GM19240 (cell line): ENCODE measurements at regions not wholly inside any gene's neighbourhood (a gene's known extent, or its start where the extent isn't known, plus 50 kb on each side); places are given as distances from the start of the nearest gene placed in this dataset.

Experiments used
- DNase-seq: peaks from one replicate; pipeline ENCODE4 v3.0.0; 2011; ENCODE audit warnings: low spot score; ENCODE audit not compliant: insufficient read length

DNA sequence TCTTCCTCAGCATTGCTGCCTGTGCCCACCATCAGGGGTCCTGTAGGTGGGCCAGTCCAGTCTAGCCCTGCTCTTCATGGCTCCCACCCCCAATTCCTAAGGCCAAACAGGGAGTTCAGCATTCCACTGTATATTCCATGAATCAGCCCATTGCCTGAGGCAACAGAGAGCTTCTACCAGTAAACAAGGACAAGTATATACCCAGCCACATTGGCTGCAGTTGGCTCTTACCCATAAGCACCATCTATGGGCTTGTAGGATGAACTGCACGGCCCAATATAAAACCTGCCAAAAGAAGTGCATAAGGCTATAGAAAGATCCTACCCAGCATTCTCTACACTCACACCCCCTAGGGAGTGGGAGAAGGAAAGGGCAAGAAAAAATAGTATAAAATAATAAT, 95.1 kb upstream of the SALL3 start:
- no peak for DNase-seq

DNA sequence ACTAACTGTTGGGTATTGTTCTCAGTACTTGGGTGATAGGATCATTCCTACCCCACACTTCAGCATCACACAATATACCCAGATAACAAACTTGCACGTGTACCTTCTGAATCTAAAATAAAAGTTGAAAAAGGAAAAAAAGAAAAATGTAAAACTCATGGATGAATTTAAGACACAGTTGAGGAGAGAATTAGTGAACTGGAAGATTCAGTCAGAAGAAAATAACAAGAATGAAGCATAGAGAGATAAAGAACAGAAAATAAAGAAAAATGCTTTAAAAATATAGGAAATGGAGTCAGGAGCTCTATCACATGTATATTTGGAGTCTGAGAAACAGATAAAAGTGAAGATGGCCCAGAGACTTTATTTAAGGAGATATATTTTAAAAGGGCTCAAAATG, 90.4 kb upstream of the SALL3 start:
- DNase-seq = no peak

DNA sequence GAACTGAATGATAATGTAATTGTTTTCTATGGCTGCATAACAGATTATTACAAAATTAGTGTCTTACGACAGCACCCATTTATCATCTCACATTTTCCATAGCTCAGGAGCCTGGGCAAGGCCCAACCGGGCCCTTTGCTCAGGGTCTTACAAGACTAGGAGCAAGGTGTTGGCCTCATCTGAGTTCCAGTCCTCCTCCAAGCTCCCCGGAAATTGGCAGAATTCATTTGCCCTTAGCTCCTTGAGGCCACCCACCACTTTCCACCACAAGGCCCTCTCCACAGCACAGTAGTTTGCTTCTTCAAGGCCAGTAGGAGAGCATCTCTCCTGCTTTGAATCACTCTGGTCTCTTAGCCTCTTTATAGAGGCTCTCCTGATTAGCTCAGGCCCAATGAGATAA, 89.2 kb upstream of the SALL3 start:
- DNase-seq = no peak

DNA sequence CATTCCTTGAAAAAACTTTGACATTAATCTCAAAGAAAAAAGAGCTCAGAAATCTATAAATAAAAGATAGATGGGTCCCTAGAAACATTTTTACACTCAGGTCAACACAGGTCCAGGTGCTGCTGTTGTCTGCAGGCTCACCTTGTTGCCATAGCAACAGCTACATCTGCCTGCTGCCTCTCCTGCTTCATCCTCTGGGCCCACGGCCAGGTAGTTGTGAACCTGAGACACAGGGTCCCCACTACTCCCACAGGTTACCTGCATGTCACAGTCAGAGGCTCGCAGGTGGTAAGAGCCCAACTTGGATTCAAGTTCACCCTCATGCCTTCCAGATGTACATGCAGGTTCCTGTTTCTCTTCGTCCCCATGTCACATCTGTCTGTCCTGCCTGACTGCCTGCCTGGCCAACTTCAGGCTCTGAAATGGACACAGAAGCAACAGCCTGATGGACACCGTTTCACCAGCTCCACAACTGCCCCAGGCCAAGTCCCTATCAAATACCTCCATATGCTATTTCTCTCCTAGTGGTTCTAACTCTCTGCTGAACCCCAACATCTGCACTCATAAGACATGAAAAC, 88.3 kb upstream of the SALL3 start:
- DNase-seq = no peak

DNA sequence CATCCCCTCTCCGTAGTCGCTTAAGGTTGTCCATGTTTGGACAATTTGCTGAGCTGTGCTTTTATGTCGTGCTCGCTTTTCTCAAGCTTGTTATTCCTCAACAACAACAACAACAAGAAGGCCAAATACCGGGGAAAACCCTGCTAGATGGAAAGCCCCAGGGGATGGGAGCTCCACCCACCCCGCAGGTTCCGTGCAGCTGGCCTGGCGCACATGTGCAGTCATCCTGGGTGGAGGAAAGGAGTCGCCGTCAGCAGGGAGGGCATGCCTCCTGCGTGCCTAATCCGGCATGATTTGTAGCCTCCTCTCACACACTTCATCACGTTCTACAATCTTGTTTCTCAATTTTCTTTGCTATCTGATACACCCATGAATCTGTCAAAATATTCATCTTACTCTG, 87.4 kb upstream of the SALL3 start:
- no peak for DNase-seq

DNA sequence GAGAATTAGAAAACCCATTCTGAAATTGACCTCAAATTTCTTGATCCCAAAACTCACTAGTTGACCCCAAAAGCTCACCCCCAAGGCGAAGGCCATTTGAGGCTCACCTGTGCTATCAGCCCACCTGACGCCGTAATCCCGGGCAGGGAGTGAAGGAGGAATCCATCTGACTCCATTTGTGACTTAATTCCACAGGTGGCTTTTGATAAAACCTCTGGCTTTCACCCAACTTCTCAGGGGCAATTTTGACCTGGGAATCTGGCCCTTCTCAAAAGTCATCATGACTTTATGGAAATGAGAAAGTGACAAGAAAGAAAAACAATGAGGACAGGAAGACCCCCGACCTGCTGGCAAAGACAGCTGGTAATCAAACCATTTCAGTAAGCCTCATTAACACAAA, 86.9 kb upstream of the SALL3 start:
- DNase-seq = no peak

DNA sequence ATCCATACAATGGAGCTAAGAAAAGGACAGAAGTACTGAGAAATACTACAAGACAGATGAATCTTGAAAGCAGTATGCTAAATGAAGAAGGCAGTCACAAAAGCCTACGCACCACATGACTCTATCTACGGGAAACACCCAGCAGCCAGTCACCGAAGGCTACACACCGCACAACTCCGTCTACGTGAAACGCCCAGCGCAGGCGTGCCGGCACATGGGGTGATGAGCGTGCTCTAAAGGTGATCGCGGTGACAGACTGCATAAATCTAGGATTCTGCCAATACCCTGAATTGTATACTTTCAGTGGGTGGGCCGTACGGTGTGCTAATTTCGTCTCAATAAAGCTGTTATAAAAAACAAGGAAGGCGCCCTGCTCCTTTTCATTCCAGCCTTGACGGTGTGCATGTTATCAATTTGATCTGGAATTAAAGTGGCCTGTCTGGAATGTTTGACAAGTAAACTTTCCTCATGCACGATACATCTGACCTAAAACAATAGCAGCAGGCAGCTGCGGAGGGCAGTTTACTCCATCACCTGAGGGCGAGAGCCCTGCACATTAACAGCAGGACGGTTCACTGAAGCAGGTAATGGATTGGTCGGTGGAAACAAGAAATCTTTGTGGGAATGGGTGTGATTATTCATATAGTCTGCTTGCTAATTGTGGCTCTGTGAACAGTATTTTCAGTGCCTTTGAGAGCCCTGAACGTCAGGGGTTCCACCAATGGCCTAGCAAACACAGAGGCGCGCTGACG, 86.2 kb upstream of the SALL3 start:
- no peak for DNase-seq

DNA sequence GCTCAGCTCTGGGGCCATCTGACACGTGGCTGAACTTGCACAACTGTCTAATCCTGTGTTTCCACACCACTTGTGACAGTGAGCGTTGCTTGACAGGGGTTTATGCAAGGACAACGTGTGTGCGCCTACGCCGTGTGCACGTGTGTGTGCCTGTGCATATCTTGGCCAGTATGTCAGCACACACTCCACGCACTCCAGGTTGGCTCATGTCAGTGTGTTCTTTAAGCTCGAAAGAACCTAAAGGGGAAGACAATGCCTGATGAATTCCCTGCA, 85.6 kb upstream of the SALL3 start:
- DNase-seq = no peak

DNA sequence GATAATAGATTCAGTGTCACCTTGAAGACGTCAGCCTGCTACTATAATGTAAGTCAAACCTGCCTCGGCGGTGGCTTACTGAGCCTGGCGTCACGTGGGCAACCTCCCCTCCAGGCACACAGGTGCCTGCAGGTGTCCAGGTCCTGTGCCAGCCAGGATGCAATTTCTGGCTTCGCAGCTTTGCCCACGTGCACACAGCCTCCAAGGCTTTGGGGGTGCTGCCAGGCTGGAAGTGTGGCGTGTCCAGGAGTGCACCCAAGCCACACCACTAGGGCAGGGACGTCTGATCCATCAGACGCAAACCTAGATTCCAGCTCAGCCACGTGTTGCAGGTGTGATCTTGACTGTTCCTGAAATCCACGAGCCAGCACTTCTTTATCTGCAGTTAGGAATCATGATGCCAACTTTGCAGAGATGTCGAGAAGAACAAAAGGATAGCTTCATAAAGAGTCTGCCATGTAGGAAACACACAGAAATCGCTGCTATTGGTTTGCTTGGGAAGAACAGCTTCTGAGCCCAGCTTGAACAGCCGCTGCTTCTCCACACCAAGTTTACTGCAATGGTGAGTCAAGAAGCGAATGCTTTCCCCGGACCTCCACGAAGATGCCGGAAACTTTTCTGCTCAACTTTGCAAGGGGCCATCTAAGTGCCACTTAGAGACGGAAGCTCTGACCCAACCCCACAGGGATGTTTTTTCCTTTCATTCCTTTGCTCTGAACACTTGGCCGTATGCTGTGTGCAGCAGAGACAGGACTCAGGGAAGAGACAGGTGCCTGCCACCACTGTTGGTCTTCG, 84.2 kb upstream of the SALL3 start:
- DNase-seq = no peak

DNA sequence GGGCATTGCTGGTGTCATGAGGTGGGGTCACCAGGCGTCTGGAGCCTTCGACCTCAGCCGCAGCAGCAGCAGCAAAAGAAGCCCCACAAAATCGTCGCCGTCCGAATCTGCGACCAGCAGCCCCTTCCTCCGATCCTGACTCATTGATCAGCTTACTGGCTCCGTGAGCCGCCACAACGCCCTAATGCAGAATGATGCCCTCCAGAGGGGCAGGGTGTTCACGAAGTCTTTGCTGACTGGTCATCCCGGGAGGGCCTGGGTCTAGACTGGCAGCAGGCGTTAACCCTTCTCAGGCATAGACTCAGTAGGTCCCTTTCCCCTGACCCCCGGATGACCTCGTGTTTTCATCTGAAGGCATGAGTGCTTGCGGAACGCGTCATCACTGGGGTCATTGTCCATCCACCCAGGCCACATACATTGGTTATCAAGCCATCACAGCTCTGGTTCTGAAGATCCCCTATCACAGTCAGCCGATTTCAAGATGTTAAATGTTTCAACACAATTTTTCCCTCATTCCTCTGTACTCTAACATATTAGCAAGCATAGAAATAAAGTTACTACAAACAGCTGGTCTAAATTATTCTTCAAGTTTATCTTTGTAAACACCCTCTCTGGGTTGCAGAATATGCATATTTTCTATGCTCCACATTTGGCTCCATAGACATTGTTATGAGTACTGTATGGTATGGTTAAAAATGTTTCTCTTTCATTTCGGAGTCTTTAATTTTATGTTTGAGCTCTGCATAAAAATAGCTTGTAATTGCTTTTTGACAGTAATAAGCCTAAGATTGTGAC, 83.3 kb upstream of the SALL3 start:
- DNase-seq = no peak

DNA sequence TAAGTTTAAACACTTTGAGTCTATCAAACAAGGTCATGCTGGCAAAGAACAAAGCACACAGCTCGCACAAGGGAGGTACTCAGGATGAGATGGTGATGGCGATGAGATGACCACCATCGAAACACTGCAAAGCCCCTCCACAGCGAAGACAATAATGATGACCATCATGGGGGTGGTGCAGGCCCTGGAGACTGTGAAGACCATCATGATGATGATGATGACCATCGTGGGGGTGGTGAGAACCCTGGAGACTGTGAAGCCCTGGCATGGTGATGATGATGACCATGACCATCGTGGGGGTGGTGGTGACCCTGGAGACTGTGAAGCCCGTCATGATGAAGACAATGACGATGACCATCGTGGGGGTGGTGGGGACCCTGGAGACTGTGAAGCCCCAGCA, 81.6 kb upstream of the SALL3 start:
- DNase-seq = no peak

DNA sequence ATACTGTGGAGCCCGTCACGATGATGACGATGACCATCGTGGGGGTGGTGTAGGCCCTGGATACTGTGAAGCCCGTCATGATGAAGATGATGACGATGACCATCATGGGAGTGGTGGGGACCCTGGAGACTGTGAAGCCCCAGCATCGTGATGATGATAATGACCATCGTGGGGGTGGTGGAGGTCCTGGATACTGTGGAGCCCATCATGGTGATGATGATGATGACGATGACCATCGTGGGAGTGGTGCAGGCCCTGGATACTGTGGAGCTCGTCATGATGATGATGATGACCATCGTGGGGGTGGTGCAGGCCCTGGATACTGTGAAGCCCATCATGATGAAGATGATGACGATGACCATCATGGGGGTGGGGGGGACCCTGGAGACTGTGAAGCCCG, 81.0 kb upstream of the SALL3 start:
- DNase-seq = no peak

DNA sequence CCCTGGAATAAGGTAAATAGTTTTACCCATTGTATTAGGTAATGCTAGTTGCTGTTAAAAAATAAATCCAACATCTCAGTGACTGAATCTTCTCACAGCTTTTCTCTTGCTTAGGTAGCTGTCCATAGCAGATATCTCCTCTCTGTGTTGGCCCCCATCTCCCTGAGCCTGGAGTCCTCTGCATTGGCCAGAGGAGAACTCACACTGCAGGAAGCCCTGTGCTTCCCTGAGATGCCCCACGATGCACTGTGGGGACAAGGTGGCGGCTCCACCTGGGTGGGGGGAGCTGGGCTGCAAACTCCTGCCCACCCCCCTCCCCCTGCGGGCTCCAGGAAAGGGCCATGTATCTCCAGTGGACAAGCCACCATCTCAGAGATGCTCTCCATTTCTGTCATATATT, 80.4 kb upstream of the SALL3 start:
- no peak for DNase-seq

DNA sequence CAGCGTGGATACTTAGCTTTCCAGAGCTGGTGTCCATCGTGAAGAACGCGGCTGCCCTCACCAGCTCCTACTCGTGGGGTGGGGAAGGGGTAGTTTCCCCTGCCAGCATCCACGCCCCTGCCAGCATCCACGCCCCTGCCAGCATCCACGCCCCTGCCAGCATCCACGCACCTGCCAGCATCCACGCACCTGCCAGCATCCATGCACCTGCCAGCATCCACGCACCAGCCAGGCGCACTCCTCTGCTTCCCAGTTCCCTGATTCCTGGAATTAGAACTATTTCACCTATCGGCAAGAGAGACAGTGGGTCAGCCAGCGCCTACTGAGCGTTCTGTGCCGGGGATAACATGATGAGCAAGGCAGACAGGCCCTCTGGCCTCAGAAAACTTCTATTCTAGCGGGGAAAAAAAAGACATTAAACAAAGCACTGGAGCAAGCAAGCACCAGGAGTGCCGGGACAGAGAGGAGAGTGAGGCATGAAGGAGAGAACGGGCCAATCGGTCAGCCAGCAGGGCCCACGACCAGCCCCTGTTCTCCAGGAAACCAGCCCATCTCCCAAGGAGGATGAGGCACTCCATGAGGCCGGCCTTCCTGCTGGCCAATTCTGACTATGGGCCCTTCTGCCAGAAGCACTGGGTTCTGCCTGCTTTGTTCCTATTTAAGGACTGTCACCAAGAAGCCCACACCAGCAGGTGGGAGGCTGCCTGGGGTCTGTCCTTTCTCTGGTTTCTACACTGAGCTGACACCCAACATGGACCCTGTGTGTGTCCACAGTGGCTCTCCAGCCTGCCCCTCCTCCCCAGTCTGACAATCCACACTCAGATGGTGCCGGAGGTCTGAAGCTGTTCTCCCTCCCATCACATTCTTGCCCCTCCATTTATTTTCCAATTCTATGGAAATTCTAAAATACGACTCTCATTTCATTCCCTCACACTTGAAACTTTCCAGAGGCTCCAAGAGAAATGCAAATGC, 78.4 kb upstream of the SALL3 start:
- DNase-seq = no peak

DNA sequence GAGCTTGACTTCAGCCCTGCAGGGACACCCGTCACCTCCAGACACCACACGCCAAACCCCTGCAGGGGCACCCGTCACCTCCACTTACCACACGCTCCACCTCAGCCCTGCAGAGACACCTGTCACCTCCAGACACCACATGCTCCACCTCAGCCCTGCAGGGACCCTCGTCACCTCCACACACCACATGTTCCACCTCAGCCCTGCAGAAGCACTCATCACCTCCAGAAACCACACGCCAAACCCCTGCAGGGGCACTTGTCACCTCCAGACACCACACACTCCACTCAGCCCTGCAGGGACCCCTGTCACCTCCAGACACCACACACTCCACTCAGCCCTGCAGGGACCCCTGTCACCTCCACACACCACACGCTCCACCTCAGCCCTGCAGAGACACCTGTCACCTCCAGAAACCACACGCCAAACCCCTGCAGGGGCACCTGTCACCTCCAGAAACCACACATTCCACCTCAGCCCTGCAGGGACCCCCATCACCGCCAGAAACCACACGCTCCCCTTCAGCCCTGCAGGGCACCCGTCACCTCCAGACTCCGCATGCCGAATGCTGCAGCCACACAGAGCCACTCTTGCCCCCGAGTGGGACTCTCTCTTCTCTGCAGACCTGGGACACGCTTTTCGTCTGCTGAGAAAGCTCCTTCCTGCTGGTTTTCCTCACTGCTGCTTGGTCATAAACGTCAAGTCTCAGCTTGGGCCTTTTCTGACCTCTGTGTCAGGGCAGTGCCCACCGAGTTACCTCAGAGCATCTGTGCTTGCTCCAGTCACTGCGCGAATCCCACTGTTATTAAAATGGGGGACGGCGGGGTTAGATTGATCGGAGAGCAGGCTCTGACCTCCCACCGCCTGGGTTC, 77.5 kb upstream of the SALL3 start:
- DNase-seq = no peak

DNA sequence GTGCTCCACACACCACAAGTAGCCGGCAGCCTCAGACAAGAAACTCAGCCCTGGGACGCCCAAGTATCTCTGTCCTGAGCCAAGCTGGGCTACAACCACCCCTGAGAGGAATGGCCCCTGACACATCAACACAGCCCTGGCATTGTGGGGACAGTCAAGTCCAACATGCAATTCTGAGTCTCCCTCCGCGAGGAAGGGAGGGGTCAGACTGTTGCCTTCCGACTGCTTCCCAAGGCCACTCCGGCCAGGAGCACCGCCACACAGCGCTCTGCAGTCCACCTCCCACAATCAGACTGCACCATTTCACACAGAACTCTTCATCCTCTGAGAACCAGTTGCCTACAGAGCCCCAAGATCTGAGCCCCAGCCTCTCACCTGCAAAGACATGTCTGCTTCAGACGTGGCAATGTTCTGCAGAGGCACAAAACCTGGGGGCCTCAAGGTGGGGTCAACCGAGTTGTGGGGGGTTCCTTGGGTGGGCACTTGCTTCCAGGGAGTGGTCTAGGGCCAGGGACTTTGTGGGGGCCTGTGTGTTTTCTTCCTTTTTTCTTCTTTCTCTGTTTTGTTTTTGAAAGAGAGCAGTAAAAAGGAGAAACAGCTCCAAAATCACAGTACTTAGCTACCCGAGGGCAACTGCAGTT, 76.7 kb upstream of the SALL3 start:
- no peak for DNase-seq

DNA sequence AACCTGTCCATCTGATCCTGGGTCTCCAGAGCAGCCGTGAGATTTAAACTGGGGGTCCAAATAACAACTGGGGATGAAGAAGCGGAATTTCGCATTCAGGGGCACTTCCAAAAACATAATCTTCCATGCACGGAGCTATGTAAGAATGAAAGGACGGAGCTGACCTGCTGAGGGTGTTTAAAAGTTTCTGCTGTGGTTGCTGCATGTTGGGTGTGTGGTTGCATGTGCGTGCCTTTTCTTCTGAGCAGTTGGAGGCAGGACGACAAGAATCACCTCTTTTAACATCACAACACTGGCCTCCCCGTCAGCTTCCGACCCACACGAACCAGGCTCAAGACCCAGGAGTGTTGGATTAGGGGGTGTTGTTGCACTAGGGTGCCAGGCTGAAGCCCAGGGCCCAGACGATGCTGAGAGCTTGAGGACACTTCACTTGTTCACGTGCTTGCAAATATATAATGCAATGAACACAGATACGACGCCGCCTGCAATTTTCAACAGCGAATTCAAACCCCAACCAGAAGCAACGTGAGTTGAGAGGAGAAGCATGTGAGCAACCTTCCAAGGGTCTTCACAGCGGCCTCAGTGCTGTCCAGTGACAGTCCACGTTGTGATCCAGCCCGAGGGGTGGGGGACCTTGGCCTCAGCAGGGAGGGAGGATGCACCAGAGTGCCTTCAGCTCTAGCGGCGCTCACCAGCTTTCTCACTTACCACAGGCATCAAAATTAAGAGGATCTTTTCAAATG, 76.0 kb upstream of the SALL3 start:
- DNase-seq = no peak

DNA sequence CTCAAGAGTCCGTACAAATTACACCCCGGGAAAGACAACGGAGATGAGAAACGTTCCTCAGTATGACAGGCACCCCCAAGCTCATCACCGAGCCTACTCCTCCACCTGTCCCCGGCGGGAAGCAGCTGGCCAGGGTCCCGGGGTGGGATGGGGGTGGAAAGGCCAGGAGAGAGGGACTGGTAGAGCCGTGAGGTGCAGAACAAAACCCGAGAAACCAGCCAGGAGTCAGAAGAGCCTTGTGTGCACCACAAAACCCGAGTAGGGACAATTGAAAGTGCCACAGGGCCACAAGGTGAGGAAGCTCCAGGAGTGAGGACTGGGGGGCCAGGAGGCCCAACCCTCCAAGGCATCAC, 75.5 kb upstream of the SALL3 start:
- no peak for DNase-seq

DNA sequence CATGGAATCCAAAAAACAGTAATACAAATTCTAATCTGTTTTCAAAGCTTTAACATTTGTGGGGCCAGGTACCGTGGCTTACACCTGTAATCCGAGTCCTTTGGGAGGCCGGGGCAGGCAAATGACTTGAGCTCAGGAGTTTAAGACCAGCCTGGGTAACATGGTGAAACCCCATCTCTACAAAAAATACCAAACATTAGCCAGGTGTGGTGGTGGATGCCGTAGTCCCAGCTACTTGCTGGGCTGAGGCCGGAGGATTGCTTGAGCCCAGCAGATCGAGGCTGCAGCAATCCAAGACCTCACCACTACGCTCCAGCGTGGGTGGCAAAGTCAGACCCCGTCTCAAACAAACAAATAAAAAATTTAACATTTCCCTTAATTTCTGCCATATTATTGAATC, 74.3 kb upstream of the SALL3 start:
- DNase-seq = no peak
